ENCODE measurements at regions not wholly inside any gene's neighbourhood (a gene's known extent, or its start where the extent isn't known, plus 50 kb on each side); places are given as distances from the start of the nearest gene placed in this dataset.
A peak's percentile ranks its signal among the peaks of the same experiment; 100 is the strongest.

DNA sequence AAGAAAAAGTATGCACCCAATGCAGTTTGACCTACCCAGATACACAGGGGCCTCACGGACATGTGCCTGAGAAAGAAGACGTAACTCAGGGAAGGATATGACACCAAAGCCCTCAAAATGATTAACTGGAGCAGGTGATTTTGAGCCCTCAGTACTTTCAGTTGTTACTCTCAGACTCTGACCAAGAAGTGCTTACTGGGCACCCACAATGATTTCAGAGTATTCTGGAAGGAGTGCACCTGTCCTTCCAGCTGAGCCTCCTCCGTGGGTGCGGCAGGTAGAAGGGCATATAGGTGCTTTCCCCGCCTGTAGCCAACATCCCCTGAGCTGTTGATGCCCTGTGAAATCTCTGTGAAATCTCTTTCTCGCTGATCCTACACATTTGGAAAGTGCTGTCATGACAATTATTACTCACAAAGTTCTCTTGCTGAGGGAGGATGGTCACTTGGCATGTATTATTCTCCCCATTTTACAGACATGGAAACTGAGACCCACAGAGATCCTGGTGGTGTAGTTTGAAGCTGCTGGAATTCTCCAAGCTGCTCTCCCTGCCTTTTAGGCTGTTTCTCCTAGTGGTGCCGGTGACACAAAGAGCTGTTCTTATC, 154.3 kb upstream of the CCND2 start (continued):
- TF ChIP-seq, protein P1, sequence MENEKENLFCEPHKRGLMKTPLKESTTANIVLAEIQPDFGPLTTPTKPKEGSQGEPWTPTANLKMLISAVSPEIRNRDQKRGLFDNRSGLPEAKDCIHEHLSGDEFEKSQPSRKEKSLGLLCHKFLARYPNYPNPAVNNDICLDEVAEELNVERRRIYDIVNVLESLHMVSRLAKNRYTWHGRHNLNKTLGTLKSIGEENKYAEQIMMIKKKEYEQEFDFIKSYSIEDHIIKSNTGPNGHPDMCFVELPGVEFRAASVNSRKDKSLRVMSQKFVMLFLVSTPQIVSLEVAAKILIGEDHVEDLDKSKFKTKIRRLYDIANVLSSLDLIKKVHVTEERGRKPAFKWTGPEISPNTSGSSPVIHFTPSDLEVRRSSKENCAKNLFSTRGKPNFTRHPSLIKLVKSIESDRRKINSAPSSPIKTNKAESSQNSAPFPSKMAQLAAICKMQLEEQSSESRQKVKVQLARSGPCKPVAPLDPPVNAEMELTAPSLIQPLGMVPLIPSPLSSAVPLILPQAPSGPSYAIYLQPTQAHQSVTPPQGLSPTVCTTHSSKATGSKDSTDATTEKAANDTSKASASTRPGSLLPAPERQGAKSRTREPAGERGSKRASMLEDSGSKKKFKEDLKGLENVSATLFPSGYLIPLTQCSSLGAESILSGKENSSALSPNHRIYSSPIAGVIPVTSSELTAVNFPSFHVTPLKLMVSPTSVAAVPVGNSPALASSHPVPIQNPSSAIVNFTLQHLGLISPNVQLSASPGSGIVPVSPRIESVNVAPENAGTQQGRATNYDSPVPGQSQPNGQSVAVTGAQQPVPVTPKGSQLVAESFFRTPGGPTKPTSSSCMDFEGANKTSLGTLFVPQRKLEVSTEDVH (IDR thresholded peaks at IDR 0.05; ENCODE audit: low read depth, partially characterized antibody) = no peak
- TF ChIP-seq TCF12 (IDR thresholded peaks at IDR 0.05; ENCODE audit: low read depth, low read length) = peak; percentile 99
- TF ChIP-seq STAT3 (IDR thresholded peaks at IDR 0.05; ENCODE audit: low read depth, low read length) = peak; percentile 78; the same call in 1 of the 2 replicates
- TF ChIP-seq CHD2 (IDR thresholded peaks at IDR 0.05; ENCODE audit: borderline replicate concordance, low read depth, low read length) = peak; percentile 83; the same call in 1 of the 2 replicates
- 0 out of 2 replicates have a peak, but pooled peaks have one; percentile 17 for TF ChIP-seq NFYB (IDR thresholded peaks at IDR 0.05; ENCODE audit: insufficient read depth, low read depth, low read length)
- TF ChIP-seq ATF7 (IDR thresholded peaks at IDR 0.05; ENCODE audit: low read depth) = peak; percentile 98
- TF ChIP-seq EZH2 (IDR thresholded peaks at IDR 0.05; ENCODE audit: borderline replicate concordance, control insufficient read depth, low read depth, low read length) = no peak
- peak; percentile 81 for TF ChIP-seq TBL1XR1 (IDR thresholded peaks at IDR 0.05; ENCODE audit: low read depth, low read length)
- TF ChIP-seq ZNF217 (IDR thresholded peaks at IDR 0.05) = peak; percentile 94; the same call in 1 of the 2 replicates
- TF ChIP-seq, protein P2, sequence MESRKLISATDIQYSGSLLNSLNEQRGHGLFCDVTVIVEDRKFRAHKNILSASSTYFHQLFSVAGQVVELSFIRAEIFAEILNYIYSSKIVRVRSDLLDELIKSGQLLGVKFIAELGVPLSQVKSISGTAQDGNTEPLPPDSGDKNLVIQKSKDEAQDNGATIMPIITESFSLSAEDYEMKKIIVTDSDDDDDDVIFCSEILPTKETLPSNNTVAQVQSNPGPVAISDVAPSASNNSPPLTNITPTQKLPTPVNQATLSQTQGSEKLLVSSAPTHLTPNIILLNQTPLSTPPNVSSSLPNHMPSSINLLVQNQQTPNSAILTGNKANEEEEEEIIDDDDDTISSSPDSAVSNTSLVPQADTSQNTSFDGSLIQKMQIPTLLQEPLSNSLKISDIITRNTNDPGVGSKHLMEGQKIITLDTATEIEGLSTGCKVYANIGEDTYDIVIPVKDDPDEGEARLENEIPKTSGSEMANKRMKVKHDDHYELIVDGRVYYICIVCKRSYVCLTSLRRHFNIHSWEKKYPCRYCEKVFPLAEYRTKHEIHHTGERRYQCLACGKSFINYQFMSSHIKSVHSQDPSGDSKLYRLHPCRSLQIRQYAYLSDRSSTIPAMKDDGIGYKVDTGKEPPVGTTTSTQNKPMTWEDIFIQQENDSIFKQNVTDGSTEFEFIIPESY (IDR thresholded peaks at IDR 0.05) = no peak
- 0 out of 2 replicates have a peak, but pooled peaks have one; percentile 9 for TF ChIP-seq YY1 (IDR thresholded peaks at IDR 0.05; ENCODE audit: low read depth, low read length)
- peak; percentile 45 for TF ChIP-seq BACH1 (IDR thresholded peaks at IDR 0.05; ENCODE audit: borderline replicate concordance)
- TF ChIP-seq ZNF274 (IDR thresholded peaks at IDR 0.05; ENCODE audit: insufficient read depth, insufficient read length) = no peak
- TF ChIP-seq, protein P3, sequence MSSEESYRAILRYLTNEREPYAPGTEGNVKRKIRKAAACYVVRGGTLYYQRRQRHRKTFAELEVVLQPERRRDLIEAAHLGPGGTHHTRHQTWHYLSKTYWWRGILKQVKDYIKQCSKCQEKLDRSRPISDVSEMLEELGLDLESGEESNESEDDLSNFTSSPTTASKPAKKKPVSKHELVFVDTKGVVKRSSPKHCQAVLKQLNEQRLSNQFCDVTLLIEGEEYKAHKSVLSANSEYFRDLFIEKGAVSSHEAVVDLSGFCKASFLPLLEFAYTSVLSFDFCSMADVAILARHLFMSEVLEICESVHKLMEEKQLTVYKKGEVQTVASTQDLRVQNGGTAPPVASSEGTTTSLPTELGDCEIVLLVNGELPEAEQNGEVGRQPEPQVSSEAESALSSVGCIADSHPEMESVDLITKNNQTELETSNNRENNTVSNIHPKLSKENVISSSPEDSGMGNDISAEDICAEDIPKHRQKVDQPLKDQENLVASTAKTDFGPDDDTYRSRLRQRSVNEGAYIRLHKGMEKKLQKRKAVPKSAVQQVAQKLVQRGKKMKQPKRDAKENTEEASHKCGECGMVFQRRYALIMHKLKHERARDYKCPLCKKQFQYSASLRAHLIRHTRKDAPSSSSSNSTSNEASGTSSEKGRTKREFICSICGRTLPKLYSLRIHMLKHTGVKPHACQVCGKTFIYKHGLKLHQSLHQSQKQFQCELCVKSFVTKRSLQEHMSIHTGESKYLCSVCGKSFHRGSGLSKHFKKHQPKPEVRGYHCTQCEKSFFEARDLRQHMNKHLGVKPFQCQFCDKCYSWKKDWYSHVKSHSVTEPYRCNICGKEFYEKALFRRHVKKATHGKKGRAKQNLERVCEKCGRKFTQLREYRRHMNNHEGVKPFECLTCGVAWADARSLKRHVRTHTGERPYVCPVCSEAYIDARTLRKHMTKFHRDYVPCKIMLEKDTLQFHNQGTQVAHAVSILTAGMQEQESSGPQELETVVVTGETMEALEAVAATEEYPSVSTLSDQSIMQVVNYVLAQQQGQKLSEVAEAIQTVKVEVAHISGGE (CRISPR knock-in tag; IDR thresholded peaks at IDR 0.05) = no peak
- no peak for TF ChIP-seq RCOR1 (conservative IDR thresholded peaks at IDR 0.05; ENCODE audit: low read depth, low read length)
- no peak for TF ChIP-seq ASH2L (IDR thresholded peaks at IDR 0.05; ENCODE audit: borderline replicate concordance, low read depth)
- no peak for TF ChIP-seq NFYA (IDR thresholded peaks at IDR 0.05; ENCODE audit: borderline replicate concordance, low read depth, low read length)
- TF ChIP-seq PAX5 (IDR thresholded peaks at IDR 0.05; ENCODE audit: borderline replicate concordance, low read depth, low read length) = peak; percentile 75
- TF ChIP-seq, protein P4, sequence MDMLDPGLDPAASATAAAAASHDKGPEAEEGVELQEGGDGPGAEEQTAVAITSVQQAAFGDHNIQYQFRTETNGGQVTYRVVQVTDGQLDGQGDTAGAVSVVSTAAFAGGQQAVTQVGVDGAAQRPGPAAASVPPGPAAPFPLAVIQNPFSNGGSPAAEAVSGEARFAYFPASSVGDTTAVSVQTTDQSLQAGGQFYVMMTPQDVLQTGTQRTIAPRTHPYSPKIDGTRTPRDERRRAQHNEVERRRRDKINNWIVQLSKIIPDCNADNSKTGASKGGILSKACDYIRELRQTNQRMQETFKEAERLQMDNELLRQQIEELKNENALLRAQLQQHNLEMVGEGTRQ (IDR thresholded peaks at IDR 0.05; ENCODE audit: borderline replicate concordance, low read depth, low read length) = no peak; the same call in 1 of the 2 replicates
- TF ChIP-seq, protein P5, sequence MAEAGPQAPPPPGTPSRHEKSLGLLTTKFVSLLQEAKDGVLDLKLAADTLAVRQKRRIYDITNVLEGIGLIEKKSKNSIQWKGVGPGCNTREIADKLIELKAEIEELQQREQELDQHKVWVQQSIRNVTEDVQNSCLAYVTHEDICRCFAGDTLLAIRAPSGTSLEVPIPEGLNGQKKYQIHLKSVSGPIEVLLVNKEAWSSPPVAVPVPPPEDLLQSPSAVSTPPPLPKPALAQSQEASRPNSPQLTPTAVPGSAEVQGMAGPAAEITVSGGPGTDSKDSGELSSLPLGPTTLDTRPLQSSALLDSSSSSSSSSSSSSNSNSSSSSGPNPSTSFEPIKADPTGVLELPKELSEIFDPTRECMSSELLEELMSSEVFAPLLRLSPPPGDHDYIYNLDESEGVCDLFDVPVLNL (IDR thresholded peaks at IDR 0.05; ENCODE audit: low read depth, low read length) = no peak
